ENCODE measurements at regions not wholly inside any gene's neighbourhood (a gene's known extent, or its start where the extent isn't known, plus 50 kb on each side); places are given as distances from the start of the nearest gene placed in this dataset.

- Histone ChIP-seq H3K4me1 (no peaks in the 10 kb centered on the region), H3K4me3 (no peak overlapping the region), H3K9me3 (replicated peaks) (no peaks in the 10 kb centered on the region), H3K36me3 (no peaks in the 10 kb centered on the region), H3K27me3 (ENCODE audit: low read depth) (no peaks in the 10 kb centered on the region), H3K27ac (replicated peaks) (no peak overlapping the region)
- DNase-seq: no peak
- intact Hi-C loops (cut with micrococcal nuclease): no loop called here
- no peak for TF ChIP-seq CTCF (IDR thresholded peaks at IDR 0.05; ENCODE audit: borderline replicate concordance)
These were observed 143.7 kb downstream of the TM2D1 start for GRCh38 chr1:61581251-61581650.

DNA sequence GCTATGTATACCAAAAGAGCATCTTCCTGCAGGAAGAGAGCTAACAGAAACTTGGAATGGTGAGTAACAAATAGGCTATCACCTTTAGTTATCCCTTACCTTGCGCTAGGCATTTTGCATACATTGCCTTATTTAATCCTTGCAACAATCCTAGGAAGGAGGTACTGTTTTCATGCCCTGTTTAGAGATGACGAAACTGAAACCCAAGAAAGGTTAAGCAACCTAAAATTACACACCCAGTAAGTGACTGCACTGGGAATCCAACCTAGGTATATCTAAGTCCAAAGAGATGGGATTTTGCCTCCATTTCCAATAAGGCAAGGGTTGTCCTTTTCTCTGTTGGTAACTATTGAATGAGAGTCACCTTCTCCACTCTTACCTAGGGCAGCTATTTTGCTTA, 144.5 kb downstream of the TM2D1 start:
- no peaks in the 10 kb centered on the region for H3K27me3 ChIP-seq (ENCODE audit: low read depth)
- H3K4me3 ChIP-seq: no peak overlapping the region
- H3K9me3 ChIP-seq (replicated peaks): no peaks in the 10 kb centered on the region
- DNase-seq: no peak
- H3K4me1 ChIP-seq: no peaks in the 10 kb centered on the region
- intact Hi-C loops (cut with micrococcal nuclease): no loop called here
- no peaks in the 10 kb centered on the region for H3K36me3 ChIP-seq
- TF ChIP-seq CTCF (IDR thresholded peaks at IDR 0.05; ENCODE audit: borderline replicate concordance): no peak
- peak overlapping the region; percentile 23 for H3K27ac ChIP-seq (replicated peaks)

DNA sequence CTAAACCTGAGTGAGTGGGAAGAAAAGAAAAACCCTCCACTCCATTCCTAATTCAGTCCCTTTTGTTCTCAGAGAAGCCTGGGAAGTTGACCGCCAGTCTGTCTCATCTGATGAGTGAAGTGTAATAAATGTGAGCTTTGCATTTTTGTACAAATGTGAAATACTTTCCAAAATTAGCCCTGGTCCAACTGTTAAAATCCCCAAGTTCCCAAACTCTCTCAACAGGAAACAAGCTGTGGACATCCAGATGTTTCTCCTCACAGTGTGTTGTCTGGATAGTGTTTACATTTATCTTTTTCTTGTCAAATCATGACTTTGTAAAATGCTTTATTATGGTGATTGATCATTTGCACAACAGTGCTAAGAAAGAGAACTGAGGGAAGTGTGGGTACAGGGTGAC, 145.1 kb downstream of the TM2D1 start:
- peak overlapping the region; percentile 51 for H3K27ac ChIP-seq (replicated peaks)
- intact Hi-C loops (cut with micrococcal nuclease): no loop called here
- DNase-seq: no peak

DNA sequence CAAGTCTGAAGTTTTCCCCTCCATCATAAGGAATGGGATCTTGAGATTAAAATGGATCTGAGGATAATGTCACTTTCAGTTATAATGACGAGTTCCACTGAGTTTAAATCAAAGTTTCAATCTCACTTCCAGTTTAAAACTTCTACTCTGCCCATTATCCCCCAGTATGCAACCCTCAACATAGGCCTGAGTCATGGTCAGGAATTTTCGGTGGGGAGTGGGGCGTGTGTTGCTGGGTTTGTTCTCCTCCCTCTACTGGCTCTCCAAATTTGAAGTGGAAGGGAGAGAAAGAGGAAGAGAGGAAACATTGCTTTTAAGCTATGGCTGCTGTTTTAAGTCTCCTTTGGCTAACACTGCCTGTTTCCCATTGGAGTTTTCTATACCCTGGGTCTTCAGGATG, 152.9 kb downstream of the TM2D1 start:
- intact Hi-C loops (cut with micrococcal nuclease): no loop called here
- DNase-seq: no peak
- H3K4me1 ChIP-seq: no peaks in the 10 kb centered on the region
- no peaks in the 10 kb centered on the region for H3K36me3 ChIP-seq
- no peak overlapping the region for H3K27ac ChIP-seq (replicated peaks)
- no peaks in the 10 kb centered on the region for H3K27me3 ChIP-seq (ENCODE audit: low read depth)
- no peak for TF ChIP-seq CTCF (IDR thresholded peaks at IDR 0.05; ENCODE audit: borderline replicate concordance)
- no peak overlapping the region for H3K4me3 ChIP-seq
- H3K9me3 ChIP-seq (replicated peaks): peaks cover 3% of the 10 kb centered on the region

More for the DNA sequence above, 145.1 kb downstream of the TM2D1 start:
- no peaks in the 10 kb centered on the region for H3K4me1 ChIP-seq
- H3K9me3 ChIP-seq (replicated peaks): no peaks in the 10 kb centered on the region
- H3K36me3 ChIP-seq: no peaks in the 10 kb centered on the region
- no peak overlapping the region for H3K4me3 ChIP-seq
- no peak for TF ChIP-seq CTCF (IDR thresholded peaks at IDR 0.05; ENCODE audit: borderline replicate concordance)
- no peaks in the 10 kb centered on the region for H3K27me3 ChIP-seq (ENCODE audit: low read depth)

DNA sequence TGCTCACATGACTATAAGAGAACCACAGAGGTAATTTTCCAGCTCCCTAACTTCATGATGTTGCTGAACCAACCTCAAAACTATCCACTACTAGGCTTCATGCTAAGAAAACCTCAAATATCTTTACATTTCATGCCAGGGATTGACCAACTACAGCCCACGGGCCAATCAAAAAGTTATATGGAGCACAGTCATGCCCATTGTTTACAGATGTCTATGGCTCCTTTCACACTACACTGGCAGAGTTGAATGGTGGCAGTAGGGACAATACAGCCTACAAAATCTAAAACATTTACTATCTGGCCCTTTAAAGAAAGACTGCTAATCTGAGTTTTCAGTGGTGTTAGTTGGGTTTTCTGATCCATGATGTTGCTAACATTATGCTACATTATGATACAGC, 154.8 kb downstream of the TM2D1 start:
- H3K4me3 ChIP-seq: no peak overlapping the region
- TF ChIP-seq CTCF (IDR thresholded peaks at IDR 0.05; ENCODE audit: borderline replicate concordance): no peak
- H3K27me3 ChIP-seq (ENCODE audit: low read depth): no peaks in the 10 kb centered on the region
- no peaks in the 10 kb centered on the region for H3K36me3 ChIP-seq
- peaks cover 22% of the 10 kb centered on the region for H3K9me3 ChIP-seq (replicated peaks)
- intact Hi-C loops (cut with micrococcal nuclease): no loop called here
- no peaks in the 10 kb centered on the region for H3K4me1 ChIP-seq
- H3K27ac ChIP-seq (replicated peaks): no peak overlapping the region
- DNase-seq: no peak

- Histone ChIP-seq H3K36me3 (no peaks in the 10 kb centered on the region), H3K9me3 (replicated peaks) (peaks cover 30% of the 10 kb centered on the region), H3K4me3 (no peak overlapping the region), H3K4me1 (no peaks in the 10 kb centered on the region), H3K27me3 (ENCODE audit: low read depth) (no peaks in the 10 kb centered on the region), H3K27ac (replicated peaks) (no peak overlapping the region)
- no peak for DNase-seq
- no peak for TF ChIP-seq CTCF (IDR thresholded peaks at IDR 0.05; ENCODE audit: borderline replicate concordance)
- intact Hi-C loops (cut with micrococcal nuclease): no loop called here
These were observed 155.7 kb downstream of the TM2D1 start for GRCh38 chr1:61569303-61569621.
